Testis (tissue), 2 donors: ENCODE measurements at regions not wholly inside any gene's neighbourhood (a gene's known extent, or its start where the extent isn't known, plus 50 kb on each side); places are given as distances from the start of the nearest gene placed in this dataset.

Experiments used
- CTCF ChIP-seq, 3 experiments: fragments of 450-650 bp in 2 of 3; fragments of 200-600 bp in 1 of 3; sonication (generic) in 1 of 3; IDR thresholded peaks; one replicate each; pipeline ENCODE4 v1.5.1; 2016 to 2019; ENCODE audit warnings: antibody characterized with exemption in 3 of 3, mild to moderate bottlenecking in 2 of 3, moderate library complexity in 1 of 3
- POLR2A ChIP-seq: fragments of 450-650 bp; IDR thresholded peaks from one replicate; pipeline ENCODE4 v1.6.1; 2017; ENCODE audit warnings: antibody characterized with exemption, mild to moderate bottlenecking, moderate library complexity

- TF ChIP-seq CTCF (IDR thresholded peaks at IDR 0.05) (no peak), POLR2A (no peak)
Observed at GRCh38 chr12:97837401-97837800, 374.8 kb downstream of the RMST start.
